SU-DHL-6 (cell line): ENCODE measurements at regions not wholly inside any gene's neighbourhood (a gene's known extent, or its start where the extent isn't known, plus 50 kb on each side); places are given as distances from the start of the nearest gene placed in this dataset.
"Not testable (repeated sequence)": the region's sequence is repeated elsewhere in the genome, so short reads cannot be mapped to it uniquely, and the experiment has no call there.

ENCODE experiments used
- CTCF ChIP-seq: fragments of 200-600 bp; sonication (generic); IDR thresholded peaks from one replicate; pipeline ENCODE4 v1.5.1; 2017; ENCODE audit warnings: antibody characterized with exemption, mild to moderate bottlenecking, low read length, moderate library complexity; ENCODE audit not compliant: insufficient read depth, poor library complexity, severe bottlenecking
- EZH2phosphoT487 ChIP-seq: fragments of 200-600 bp; sonication (generic), shearing (Covaris generic); conservative IDR thresholded peaks from 2 replicates; pipeline ENCODE4 v1.6.1; 2018; ENCODE audit warnings: mild to moderate bottlenecking, antibody characterized with exemption, low read length, moderate library complexity, mixed read lengths

- not testable (repeated sequence) for TF ChIP-seq CTCF, EZH2phosphoT487
Observed at GRCh38 chr2:183546560-183547350, 422.5 kb downstream of the NUP35 start.
